ENCODE measurements at regions not wholly inside any gene's neighbourhood (a gene's known extent, or its start where the extent isn't known, plus 50 kb on each side); places are given as distances from the start of the nearest gene placed in this dataset.

GRCh38 chr20:11216451-11217314, 542.9 kb upstream of the JAG1 start:
- TF ChIP-seq SRF (IDR thresholded peaks at IDR 0.05; ENCODE audit: low read depth): no peak
- no peak for TF ChIP-seq RAD21 (IDR thresholded peaks at IDR 0.05; ENCODE audit: low read depth)
- no peak for TF ChIP-seq REST (IDR thresholded peaks at IDR 0.05; ENCODE audit: low read depth)
- no peak for TF ChIP-seq ZNF274 (IDR thresholded peaks at IDR 0.05; ENCODE audit: low read depth, low read length)
- TF ChIP-seq YY1 (IDR thresholded peaks at IDR 0.05; ENCODE audit: extremely low read depth, insufficient replicate concordance, low read depth, low read length): no peak
- no peak for TF ChIP-seq SIN3A (IDR thresholded peaks at IDR 0.05; ENCODE audit: low read depth)
- no peak for TF ChIP-seq POLR2AphosphoS5 (IDR thresholded peaks at IDR 0.05; ENCODE audit: low read depth, low read length)
- no peak for TF ChIP-seq MAX (IDR thresholded peaks at IDR 0.05)
- TF ChIP-seq JUND (IDR thresholded peaks at IDR 0.05): no peak
- TF ChIP-seq POLR2A (IDR thresholded peaks at IDR 0.05; ENCODE audit: borderline replicate concordance, extremely low read depth, insufficient read depth, insufficient read length): no peak
- TF ChIP-seq EZH2 (IDR thresholded peaks at IDR 0.05): no peak
- TF ChIP-seq ZFX (IDR thresholded peaks at IDR 0.05): no peak
- no peak for TF ChIP-seq ZBTB33 (IDR thresholded peaks at IDR 0.05; ENCODE audit: extremely low read depth, insufficient replicate concordance, low read length)
- TF ChIP-seq TCF7L2 (IDR thresholded peaks at IDR 0.05; ENCODE audit: borderline replicate concordance, extremely low read depth, insufficient read depth, insufficient read length): no peak
- H4K20me1 ChIP-seq (ENCODE audit: insufficient read depth): no peaks in the 10 kb centered on the region
- H3K36me3 ChIP-seq (ENCODE audit: control insufficient read depth in 1 of 2, insufficient read depth in 2 of 2, low read length in 2 of 2): no peaks in the 10 kb centered on the region
- no peaks in the 10 kb centered on the region for H3K9me3 ChIP-seq (ENCODE audit: control insufficient read depth in 1 of 2, insufficient read depth in 1 of 2, low read depth in 1 of 2, low read length in 2 of 2)
- no peak overlapping the region for H3K9ac ChIP-seq (ENCODE audit: low read length)
- ChIA-PET RAD21 (ENCODE audit: low non-redundant PET in 1 of 2, low total read pairs in 2 of 2, uncharacterized antibody in 2 of 2, unreplicated experiment in 2 of 2) (no interaction called here), CTCF (interaction anchor here (3.5 kb wide), 1 partner anchor 12 kb away, joined by 9 read pairs; no protein-coding TSS in a partner anchor), POLR2A (no interaction called here)
- H3K4me3 ChIP-seq (replicated peaks in 1 of 2; ENCODE audit: low read depth in 1 of 2, low read length in 2 of 2): no peak overlapping the region
- no peak overlapping the region for H3K27ac ChIP-seq (ENCODE audit: low read depth, low read length)
- H3K4me2 ChIP-seq (ENCODE audit: low read length): no peak overlapping the region
- H3K27me3 ChIP-seq (ENCODE audit: insufficient read depth, low read length): no peaks in the 10 kb centered on the region
- no peak for DNase-seq (ENCODE audit: low read depth, low spot score)
- intact Hi-C loops (cut with micrococcal nuclease): no loop called here
- no peaks in the 10 kb centered on the region for H3K79me2 ChIP-seq (ENCODE audit: insufficient read depth, low read length)
- no peak for ATAC-seq
- no peaks in the 10 kb centered on the region for H3K9me2 ChIP-seq (ENCODE audit: insufficient read depth)
- no TSS peak for BruUV-seq (replicated peaks)
- H3K4me1 ChIP-seq (ENCODE audit: control insufficient read depth in 1 of 2, insufficient read depth in 2 of 2, low read length in 2 of 2): no peaks in the 10 kb centered on the region
- H2AFZ ChIP-seq (ENCODE audit: low read depth, low read length, poor library complexity, severe bottlenecking): no peak overlapping the region
